HCT116 (cell line): ENCODE measurements at regions not wholly inside any gene's neighbourhood (a gene's known extent, or its start where the extent isn't known, plus 50 kb on each side); places are given as distances from the start of the nearest gene placed in this dataset.

Experiments used
- ATAC-seq: fragments of 200-7000 bp; cut with Tn5 transposase; 2 replicates; pipeline ENCODE4 v1.9.1; 2020; ENCODE audit warnings: mild to moderate bottlenecking, moderate library complexity
- BruUV-seq: library from RNA; stranded (reverse); fragments of 400-500 nt; replicated peaks from 2 replicates; lab custom pipeline; 2021; lab: Mats Ljungman, UMichigan
- CTCF ChIA-PET: fragments of 300-600 bp; sonication (Branson Sonifier 250); formaldehyde crosslinking; loops from one replicate; lab custom pipeline; 2021; ENCODE audit warnings: antibody characterized with exemption; lab: Charles Lee
- POLR2A ChIA-PET: fragments of 300-600, 350-600 bp; sonication (Branson Sonifier 250); formaldehyde crosslinking; loops from one replicate; lab custom pipeline; 2021; ENCODE audit warnings: antibody characterized with exemption; lab: Charles Lee
- RAD21 ChIA-PET, 2 experiments: fragments of 300-600 bp; sonication (Branson Sonifier 250); formaldehyde crosslinking; loops; one replicate each; lab custom pipeline; 2023; ENCODE audit warnings: low total read pairs in 2 of 2; ENCODE audit not compliant: uncharacterized antibody in 2 of 2, unreplicated experiment in 2 of 2, low non-redundant PET in 1 of 2; lab: Charles Lee
- DNase-seq: peaks from one replicate; pipeline ENCODE4 v3.0.0-alpha.2; 2010; ENCODE audit warnings: low read depth, low spot score
- H2AFZ ChIP-seq: fragments of 200-600 bp; shearing (Covaris generic), sonication (generic); 2 replicates; pipeline ENCODE4 v1.6.1; 2017; ENCODE audit warnings: low read depth, mixed run types, mixed read lengths, antibody characterized with exemption, low read length; ENCODE audit not compliant: poor library complexity, severe bottlenecking
- H3K27ac ChIP-seq: 2 replicates; pipeline ENCODE4 v1.5.1; 2012; ENCODE audit warnings: low read depth, low read length
- H3K27me3 ChIP-seq: fragments of 200-600 bp; sonication (generic); 2 replicates; pipeline ENCODE4 v1.6.1; 2016; ENCODE audit warnings: mixed run types, low read length, mixed read lengths; ENCODE audit not compliant: insufficient read depth
- H3K36me3 ChIP-seq, 2 experiments: fragments of 200-500 bp in 1 of 2; fragments of 200-600 bp in 1 of 2; sonication (Bioruptor generic) in 1 of 2; sonication (generic) in 1 of 2; 2 replicates each; pipeline versions ENCODE4 v1.5.1 to v1.6.1; 2014 to 2016; ENCODE audit warnings: low read length in 2 of 2, inconsistent platforms in 1 of 2, mixed read lengths in 1 of 2, mixed run types in 1 of 2; ENCODE audit not compliant: insufficient read depth in 2 of 2, control insufficient read depth in 1 of 2
- H3K4me1 ChIP-seq, 2 experiments: fragments of 200-600 bp in 1 of 2; sonication (generic) in 1 of 2; 2 replicates each; pipeline versions ENCODE4 v1.5.1 to v1.6.1; 2012 to 2017; ENCODE audit warnings: low read length in 2 of 2, inconsistent platforms in 1 of 2, mild to moderate bottlenecking in 1 of 2, mixed read lengths in 1 of 2, mixed run types in 1 of 2, moderate library complexity in 1 of 2; ENCODE audit not compliant: insufficient read depth in 2 of 2, control insufficient read depth in 1 of 2
- H3K4me2 ChIP-seq: fragments of 200-600 bp; sonication (generic); 2 replicates; pipeline ENCODE4 v1.6.1; 2017; ENCODE audit warnings: mixed run types, low read length, mixed read lengths
- H3K4me3 ChIP-seq, 2 experiments: fragments of 200-600 bp in 1 of 2; sonication (generic) in 1 of 2; replicated peaks in 1 of 2; 2 replicates each; pipeline ENCODE4 v1.5.1; 2011 to 2016; ENCODE audit warnings: low read length in 2 of 2, control low read depth in 1 of 2, low read depth in 1 of 2, mild to moderate bottlenecking in 1 of 2, mixed read lengths in 1 of 2, mixed run types in 1 of 2
- H3K79me2 ChIP-seq: fragments of 200-600 bp; sonication (generic); 2 replicates; pipeline ENCODE4 v1.6.1; 2017; ENCODE audit warnings: mild to moderate bottlenecking, mixed run types, low read length, moderate library complexity, mixed read lengths; ENCODE audit not compliant: insufficient read depth
- H3K9ac ChIP-seq: fragments of 200-600 bp; sonication (generic); 2 replicates; pipeline ENCODE4 v1.6.1; 2016; ENCODE audit warnings: low read length, mixed read lengths
- H3K9me2 ChIP-seq: fragments of 200-600 bp; sonication (generic), shearing (Covaris generic); 2 replicates; pipeline ENCODE4 v1.6.1; 2017; ENCODE audit warnings: mixed run types, mild to moderate bottlenecking, moderate library complexity; ENCODE audit not compliant: insufficient read depth
- H3K9me3 ChIP-seq, 2 experiments: fragments of 200-500 bp in 1 of 2; fragments of 200-600 bp in 1 of 2; sonication (Bioruptor generic) in 1 of 2; sonication (generic) in 1 of 2; 2 replicates each; pipeline ENCODE4 v1.6.1; 2014 to 2017; ENCODE audit warnings: low read length in 2 of 2, mixed read lengths in 2 of 2, inconsistent platforms in 1 of 2, low read depth in 1 of 2, mild to moderate bottlenecking in 1 of 2, mixed run types in 1 of 2, moderate library complexity in 1 of 2; ENCODE audit not compliant: control insufficient read depth in 1 of 2, insufficient read depth in 1 of 2
- H4K20me1 ChIP-seq: fragments of 200-600 bp; sonication (generic), shearing (Covaris generic); 2 replicates; pipeline ENCODE4 v1.6.1; 2017; ENCODE audit warnings: mixed run types, mild to moderate bottlenecking, moderate library complexity; ENCODE audit not compliant: insufficient read depth
- CEBPB ChIP-seq: IDR thresholded peaks from 2 replicates; pipeline ENCODE4 v1.6.1; 2012; ENCODE audit warnings: low read depth
- EGR1 ChIP-seq: IDR thresholded peaks from 2 replicates; pipeline ENCODE4 v1.6.1; 2012; ENCODE audit warnings: low read depth
- ELF1 ChIP-seq: IDR thresholded peaks from 2 replicates; pipeline ENCODE4 v1.6.1; 2012; ENCODE audit warnings: low read depth, borderline replicate concordance
- EZH2 ChIP-seq: fragments of 200-600 bp; sonication (generic); IDR thresholded peaks from 2 replicates; pipeline ENCODE4 v1.6.1; 2017; ENCODE audit warnings: antibody characterized with exemption, mixed run types
- EZH2phosphoT487 ChIP-seq: fragments of 200-600 bp; IDR thresholded peaks from 2 replicates; pipeline ENCODE4 v1.6.1; 2018; ENCODE audit warnings: antibody characterized with exemption, borderline replicate concordance
- FOSL1 ChIP-seq: IDR thresholded peaks from 2 replicates; pipeline ENCODE4 v1.6.1; 2012; ENCODE audit warnings: low read depth
- JUND ChIP-seq: IDR thresholded peaks from 2 replicates; pipeline ENCODE4 v1.6.1; 2012
- POLR2A ChIP-seq: IDR thresholded peaks from 2 replicates; pipeline ENCODE4 v1.7.0; 2011; ENCODE audit warnings: borderline replicate concordance; ENCODE audit not compliant: insufficient read depth, insufficient read length; ENCODE audit errors: extremely low read depth
- POLR2AphosphoS5 ChIP-seq: IDR thresholded peaks from 2 replicates; pipeline ENCODE4 v1.6.1; 2011; ENCODE audit warnings: mild to moderate bottlenecking, low read depth, low read length, moderate library complexity
- RAD21 ChIP-seq: IDR thresholded peaks from 2 replicates; pipeline ENCODE4 v1.6.1; 2012; ENCODE audit warnings: low read depth, mild to moderate bottlenecking
- SP1 ChIP-seq: IDR thresholded peaks from 2 replicates; pipeline ENCODE4 v1.6.1; 2012; ENCODE audit warnings: low read depth
- SRF ChIP-seq: IDR thresholded peaks from 2 replicates; pipeline ENCODE4 v1.6.1; 2012; ENCODE audit warnings: low read depth
- YY1 ChIP-seq: IDR thresholded peaks from 2 replicates; pipeline ENCODE4 v1.6.1; 2011; ENCODE audit warnings: low read length, low read depth, moderate library complexity, mild to moderate bottlenecking; ENCODE audit not compliant: insufficient replicate concordance; ENCODE audit errors: extremely low read depth
- intact Hi-C: fragments of 100-400 bp; cut with micrococcal nuclease; formaldehyde crosslinking; loops from 2 replicates; pipeline ENCODE4 v1.10.0; 2022
- TF ChIP-seq, protein P1 (sequence below), 3 experiments: fragments of 200-600 bp in 1 of 3; sonication (generic) in 1 of 3; IDR thresholded peaks in 2 of 3; conservative IDR thresholded peaks in 1 of 3; 2 replicates each; pipeline ENCODE4 v1.5.1; 2012 to 2017; ENCODE audit warnings: low read depth in 2 of 3, low read length in 2 of 3, antibody characterized with exemption in 1 of 3, borderline replicate concordance in 1 of 3, control low read depth in 1 of 3, mild to moderate bottlenecking in 1 of 3, mixed read lengths in 1 of 3, mixed run types in 1 of 3, moderate library complexity in 1 of 3; ENCODE audit not compliant: insufficient read depth in 1 of 3
- TF ChIP-seq, protein P2 (sequence below): IDR thresholded peaks from 2 replicates; pipeline ENCODE4 v1.6.1; 2012
- TF ChIP-seq, protein P3 (sequence below): IDR thresholded peaks from 2 replicates; pipeline ENCODE4 v1.6.1; 2012
- TF ChIP-seq, protein P4 (sequence below): IDR thresholded peaks from 2 replicates; pipeline ENCODE4 v1.6.1; 2012; ENCODE audit warnings: low read depth
- TF ChIP-seq, protein P5 (sequence below): IDR thresholded peaks from 2 replicates; pipeline ENCODE4 v1.6.1; 2011; ENCODE audit warnings: mild to moderate bottlenecking, low read length, moderate library complexity; ENCODE audit not compliant: insufficient replicate concordance; ENCODE audit errors: extremely low read depth

DNA sequence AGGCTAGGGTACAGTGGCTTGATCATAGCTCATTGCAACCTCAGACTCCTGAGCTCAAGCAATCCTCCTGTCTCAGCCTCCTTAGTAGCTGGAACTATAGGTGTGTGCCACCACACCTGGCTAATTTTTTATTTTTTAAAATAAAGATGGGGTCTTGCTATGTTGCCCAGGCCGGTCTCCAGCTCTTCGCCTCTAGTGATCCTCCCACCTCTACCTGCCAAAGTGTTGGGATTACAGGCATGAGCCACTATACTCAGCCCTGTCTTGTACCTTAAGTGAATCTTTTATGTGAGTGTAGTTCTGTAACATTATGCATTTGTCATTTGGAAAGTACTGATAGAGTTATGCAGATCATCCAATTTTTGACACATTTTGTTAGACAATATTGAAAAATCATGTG, 66.9 kb upstream of the C15orf39 start:
- Histone ChIP-seq H3K4me3 (no peak overlapping the region), H3K36me3 (no peaks in the 10 kb centered on the region), H3K9ac (no peak overlapping the region), H3K4me2 (no peak overlapping the region), H3K27ac (no peak overlapping the region)
- DNase-seq = no peak
- POLR2A ChIA-PET = interaction anchor here (0.6 kb wide), 1 partner anchor 16 kb away, joined by 4 read pairs; no protein-coding TSS in a partner anchor
- intact Hi-C loops = no loop called here
- RAD21 ChIA-PET = no interaction called here
- no peak for ATAC-seq
- no TSS peak for BruUV-seq
- TF ChIP-seq EGR1 (no peak), CEBPB (no peak), EZH2 (no peak), RAD21 (no peak), SRF (no peak), ELF1 (no peak), YY1 (no peak), JUND (no peak), SP1 (no peak), POLR2A (no peak), EZH2phosphoT487 (no peak), FOSL1 (no peak), POLR2AphosphoS5 (no peak)
- TF ChIP-seq, protein P1, sequence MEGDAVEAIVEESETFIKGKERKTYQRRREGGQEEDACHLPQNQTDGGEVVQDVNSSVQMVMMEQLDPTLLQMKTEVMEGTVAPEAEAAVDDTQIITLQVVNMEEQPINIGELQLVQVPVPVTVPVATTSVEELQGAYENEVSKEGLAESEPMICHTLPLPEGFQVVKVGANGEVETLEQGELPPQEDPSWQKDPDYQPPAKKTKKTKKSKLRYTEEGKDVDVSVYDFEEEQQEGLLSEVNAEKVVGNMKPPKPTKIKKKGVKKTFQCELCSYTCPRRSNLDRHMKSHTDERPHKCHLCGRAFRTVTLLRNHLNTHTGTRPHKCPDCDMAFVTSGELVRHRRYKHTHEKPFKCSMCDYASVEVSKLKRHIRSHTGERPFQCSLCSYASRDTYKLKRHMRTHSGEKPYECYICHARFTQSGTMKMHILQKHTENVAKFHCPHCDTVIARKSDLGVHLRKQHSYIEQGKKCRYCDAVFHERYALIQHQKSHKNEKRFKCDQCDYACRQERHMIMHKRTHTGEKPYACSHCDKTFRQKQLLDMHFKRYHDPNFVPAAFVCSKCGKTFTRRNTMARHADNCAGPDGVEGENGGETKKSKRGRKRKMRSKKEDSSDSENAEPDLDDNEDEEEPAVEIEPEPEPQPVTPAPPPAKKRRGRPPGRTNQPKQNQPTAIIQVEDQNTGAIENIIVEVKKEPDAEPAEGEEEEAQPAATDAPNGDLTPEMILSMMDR (IDR thresholded peaks at IDR 0.05 in 2 of 3, conservative IDR thresholded peaks at IDR 0.05 in 1 of 3; ENCODE audit: borderline replicate concordance in 1 of 3, insufficient read depth in 1 of 3, low read depth in 2 of 3, low read length in 2 of 3) = no peak
- TF ChIP-seq, protein P2, sequence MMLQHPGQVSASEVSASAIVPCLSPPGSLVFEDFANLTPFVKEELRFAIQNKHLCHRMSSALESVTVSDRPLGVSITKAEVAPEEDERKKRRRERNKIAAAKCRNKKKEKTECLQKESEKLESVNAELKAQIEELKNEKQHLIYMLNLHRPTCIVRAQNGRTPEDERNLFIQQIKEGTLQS = no peak
- TF ChIP-seq, protein P3, sequence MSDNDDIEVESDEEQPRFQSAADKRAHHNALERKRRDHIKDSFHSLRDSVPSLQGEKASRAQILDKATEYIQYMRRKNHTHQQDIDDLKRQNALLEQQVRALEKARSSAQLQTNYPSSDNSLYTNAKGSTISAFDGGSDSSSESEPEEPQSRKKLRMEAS = no peak
- TF ChIP-seq, protein P4, sequence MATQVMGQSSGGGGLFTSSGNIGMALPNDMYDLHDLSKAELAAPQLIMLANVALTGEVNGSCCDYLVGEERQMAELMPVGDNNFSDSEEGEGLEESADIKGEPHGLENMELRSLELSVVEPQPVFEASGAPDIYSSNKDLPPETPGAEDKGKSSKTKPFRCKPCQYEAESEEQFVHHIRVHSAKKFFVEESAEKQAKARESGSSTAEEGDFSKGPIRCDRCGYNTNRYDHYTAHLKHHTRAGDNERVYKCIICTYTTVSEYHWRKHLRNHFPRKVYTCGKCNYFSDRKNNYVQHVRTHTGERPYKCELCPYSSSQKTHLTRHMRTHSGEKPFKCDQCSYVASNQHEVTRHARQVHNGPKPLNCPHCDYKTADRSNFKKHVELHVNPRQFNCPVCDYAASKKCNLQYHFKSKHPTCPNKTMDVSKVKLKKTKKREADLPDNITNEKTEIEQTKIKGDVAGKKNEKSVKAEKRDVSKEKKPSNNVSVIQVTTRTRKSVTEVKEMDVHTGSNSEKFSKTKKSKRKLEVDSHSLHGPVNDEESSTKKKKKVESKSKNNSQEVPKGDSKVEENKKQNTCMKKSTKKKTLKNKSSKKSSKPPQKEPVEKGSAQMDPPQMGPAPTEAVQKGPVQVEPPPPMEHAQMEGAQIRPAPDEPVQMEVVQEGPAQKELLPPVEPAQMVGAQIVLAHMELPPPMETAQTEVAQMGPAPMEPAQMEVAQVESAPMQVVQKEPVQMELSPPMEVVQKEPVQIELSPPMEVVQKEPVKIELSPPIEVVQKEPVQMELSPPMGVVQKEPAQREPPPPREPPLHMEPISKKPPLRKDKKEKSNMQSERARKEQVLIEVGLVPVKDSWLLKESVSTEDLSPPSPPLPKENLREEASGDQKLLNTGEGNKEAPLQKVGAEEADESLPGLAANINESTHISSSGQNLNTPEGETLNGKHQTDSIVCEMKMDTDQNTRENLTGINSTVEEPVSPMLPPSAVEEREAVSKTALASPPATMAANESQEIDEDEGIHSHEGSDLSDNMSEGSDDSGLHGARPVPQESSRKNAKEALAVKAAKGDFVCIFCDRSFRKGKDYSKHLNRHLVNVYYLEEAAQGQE = no peak
- TF ChIP-seq, protein P5, sequence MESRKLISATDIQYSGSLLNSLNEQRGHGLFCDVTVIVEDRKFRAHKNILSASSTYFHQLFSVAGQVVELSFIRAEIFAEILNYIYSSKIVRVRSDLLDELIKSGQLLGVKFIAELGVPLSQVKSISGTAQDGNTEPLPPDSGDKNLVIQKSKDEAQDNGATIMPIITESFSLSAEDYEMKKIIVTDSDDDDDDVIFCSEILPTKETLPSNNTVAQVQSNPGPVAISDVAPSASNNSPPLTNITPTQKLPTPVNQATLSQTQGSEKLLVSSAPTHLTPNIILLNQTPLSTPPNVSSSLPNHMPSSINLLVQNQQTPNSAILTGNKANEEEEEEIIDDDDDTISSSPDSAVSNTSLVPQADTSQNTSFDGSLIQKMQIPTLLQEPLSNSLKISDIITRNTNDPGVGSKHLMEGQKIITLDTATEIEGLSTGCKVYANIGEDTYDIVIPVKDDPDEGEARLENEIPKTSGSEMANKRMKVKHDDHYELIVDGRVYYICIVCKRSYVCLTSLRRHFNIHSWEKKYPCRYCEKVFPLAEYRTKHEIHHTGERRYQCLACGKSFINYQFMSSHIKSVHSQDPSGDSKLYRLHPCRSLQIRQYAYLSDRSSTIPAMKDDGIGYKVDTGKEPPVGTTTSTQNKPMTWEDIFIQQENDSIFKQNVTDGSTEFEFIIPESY = no peak
- TF ChIP-seq, all 23 proteins: peak for 0
- H4K20me1 ChIP-seq = no peaks in the 10 kb centered on the region
- H2AFZ ChIP-seq = no peak overlapping the region
- H3K27me3 ChIP-seq = no peaks in the 10 kb centered on the region
- H3K4me1 ChIP-seq = peaks cover 0 to 13% of the 10 kb centered on the region in 2 experiments; a peak in 2 of 4 replicates
- H3K9me3 ChIP-seq = no peaks in the 10 kb centered on the region
- CTCF ChIA-PET = no interaction called here
- no peaks in the 10 kb centered on the region for H3K9me2 ChIP-seq
- H3K79me2 ChIP-seq = no peaks in the 10 kb centered on the region
